DMS 273 treated with DMSO at 0.1 percent for 48 hours (cell line): ENCODE measurements at regions not wholly inside any gene's neighbourhood (a gene's known extent, or its start where the extent isn't known, plus 50 kb on each side); places are given as distances from the start of the nearest gene placed in this dataset.
"Not testable (repeated sequence)": the region's sequence is repeated elsewhere in the genome, so short reads cannot be mapped to it uniquely, and the experiment has no call there.

ENCODE experiments used
- DNase-seq: peaks from one replicate; lab custom pipeline; 2025; lab: John Stamatoyannopoulos, UW

DNA sequence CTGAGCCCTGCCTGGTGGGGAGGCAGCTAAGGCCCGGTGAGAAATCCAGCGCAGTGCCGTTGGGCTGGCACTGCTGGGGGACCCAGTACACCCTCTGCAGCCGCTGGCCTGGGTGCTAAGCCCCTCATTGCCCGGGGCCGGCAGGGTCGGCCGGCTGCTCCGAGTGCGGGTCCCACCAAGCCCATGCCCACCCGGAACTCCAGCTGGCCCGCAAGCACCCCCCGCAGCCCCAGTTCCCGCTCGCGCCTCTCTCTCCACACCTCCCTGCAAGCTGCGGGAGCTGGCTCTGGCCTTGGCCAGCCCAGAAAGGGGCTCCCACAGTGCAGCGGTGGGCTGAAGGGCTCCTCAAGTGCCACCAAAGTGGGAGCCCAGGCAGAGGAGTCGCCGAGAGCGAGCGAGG, 225.1 kb upstream of the ANKH start:
- not testable (repeated sequence) for DNase-seq

GRCh38 chr5:15092801-15093200, 221.2 kb upstream of the ANKH start:
- no peak for DNase-seq

- DNase-seq: no peak
Observed at GRCh38 chr5:15085671-15086070, 214.1 kb upstream of the ANKH start.

DNA sequence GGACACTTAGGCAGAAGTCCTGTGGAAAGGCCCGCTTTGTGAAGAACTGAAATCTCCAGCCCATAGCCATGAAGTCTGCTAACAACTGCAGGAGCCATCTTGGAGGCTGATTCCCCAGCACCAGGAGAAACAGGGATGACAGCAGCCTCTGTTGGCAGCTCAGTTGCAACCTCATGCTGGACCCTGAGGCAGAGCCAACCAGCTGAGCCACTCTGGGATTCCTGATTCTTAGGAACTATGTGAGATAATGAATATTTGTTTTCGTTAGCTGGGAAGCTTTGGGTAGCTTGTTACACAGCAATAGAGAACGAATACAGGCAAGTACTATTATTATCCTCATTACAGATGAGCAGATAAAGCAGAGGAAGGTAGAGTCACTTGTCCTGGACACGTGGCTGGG, 210.5 kb upstream of the ANKH start:
- DNase-seq: no peak

DNA sequence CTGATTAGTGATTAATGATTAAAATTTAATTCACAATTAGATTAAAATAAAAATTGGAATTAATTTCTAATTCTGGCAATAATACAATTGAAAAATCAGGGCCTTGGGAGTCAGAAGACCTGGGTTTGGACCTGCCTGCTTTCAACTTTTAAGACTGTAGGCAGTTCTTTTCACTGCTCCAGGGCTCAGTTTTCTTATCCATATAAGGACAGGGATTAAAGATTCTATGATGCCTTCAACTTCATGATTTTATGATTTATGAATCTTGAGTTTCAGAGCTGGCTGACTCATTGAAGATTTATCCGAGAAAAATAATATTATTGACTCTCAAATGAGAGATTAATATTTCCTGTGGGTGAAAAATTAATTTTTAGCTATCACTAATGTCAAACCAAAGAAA, 208.6 kb upstream of the ANKH start:
- no peak for DNase-seq

DNA sequence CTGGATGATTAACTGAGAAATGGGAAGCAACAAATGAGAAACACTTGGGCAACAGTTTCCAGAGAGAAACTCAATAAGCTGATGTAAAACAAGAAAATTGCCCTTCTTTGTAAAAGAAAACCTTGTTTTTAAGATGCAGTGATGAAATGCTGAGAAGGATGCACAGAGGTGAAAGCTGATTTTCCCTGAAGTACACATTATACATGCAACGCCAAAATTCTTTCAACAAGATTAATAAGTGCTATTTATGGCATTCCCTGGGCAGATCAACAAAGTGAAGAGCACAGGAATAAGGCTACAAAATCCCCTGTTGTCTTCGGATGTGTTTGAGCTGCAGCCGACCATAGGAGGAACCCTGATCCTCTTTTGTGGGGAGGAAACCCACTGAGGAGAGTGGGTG, 208.0 kb upstream of the ANKH start:
- DNase-seq: no peak

DNA sequence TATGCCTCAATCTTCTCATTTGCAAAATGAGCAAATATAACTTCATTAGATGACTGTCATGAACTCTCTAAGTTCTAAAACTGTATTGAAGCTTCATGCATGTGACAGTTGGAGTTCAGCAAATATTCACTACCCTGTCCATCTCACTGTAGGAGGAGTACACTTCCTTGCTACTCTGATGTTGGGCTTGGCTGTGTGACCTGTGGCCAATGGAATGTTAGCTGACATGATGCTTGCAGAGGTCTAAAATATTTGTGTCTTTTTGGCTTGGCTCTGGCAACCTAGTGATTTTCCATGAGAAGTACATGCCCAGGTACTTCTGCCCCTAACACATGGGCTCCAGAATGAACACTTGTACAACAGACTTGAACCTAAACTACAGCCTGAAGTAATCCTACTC, 203.1 kb upstream of the ANKH start:
- no peak for DNase-seq

DNA sequence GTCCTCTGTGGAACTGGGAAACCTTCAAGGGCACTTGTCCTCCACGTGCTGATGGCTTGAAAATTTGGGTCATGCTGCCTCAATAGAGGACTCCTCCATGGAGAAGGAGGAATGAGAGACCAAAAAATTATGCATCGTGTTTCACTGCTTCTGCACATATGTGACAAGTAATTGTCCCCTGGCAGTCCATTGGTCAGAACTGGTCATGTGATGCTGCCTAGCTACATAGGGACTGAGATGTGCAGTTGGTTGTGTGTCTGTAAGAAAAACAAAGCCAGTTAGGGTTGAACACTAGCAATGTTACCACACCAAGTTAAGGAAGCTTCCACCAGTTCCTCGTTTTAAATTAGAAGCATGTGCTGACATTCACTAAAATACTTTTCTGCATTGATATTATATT, 201.9 kb upstream of the ANKH start:
- DNase-seq: no peak

DNA sequence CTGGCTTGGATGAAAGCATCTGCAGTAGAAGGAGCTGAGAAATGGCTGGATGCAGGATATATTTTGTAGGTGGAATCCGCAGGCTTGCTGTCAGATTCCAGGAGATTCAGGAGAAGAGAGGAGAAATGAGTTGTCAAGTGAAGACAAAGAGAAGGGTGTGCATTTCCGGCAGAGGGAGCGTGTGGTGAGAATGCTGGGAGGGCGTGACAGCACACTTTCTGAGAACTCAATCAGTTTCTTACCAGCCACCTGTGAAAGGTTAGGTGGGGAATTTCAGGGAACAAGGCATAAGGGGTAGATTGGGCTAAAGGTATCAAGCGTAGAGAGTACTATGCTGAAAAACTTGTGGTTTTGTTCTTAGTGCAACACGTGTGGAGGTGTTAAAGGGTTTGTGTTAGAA, 199.3 kb upstream of the ANKH start:
- no peak for DNase-seq

- no peak for DNase-seq
Observed at GRCh38 chr5:15069407-15069905, 197.9 kb upstream of the ANKH start.

DNA sequence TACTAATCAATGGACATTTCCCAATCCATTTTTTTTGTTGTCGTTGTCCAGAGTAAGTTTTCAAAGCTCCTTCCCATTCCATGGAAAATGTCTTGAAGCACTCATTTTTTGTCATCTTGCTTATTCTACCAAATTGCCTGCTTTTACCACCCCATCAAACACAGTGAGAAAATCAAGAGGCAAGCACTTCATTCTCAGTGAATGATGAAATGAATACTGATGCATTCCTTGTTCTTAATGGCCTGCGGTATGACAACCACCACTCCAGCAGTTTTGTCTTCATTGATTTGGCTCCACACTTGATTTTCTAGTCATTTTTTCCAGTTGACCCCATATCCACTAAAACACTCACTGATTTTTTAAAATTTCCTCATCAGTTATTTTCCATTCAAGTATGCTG, 193.5 kb upstream of the ANKH start:
- DNase-seq: no peak

- no peak for DNase-seq
Observed at GRCh38 chr5:15064396-15064795, 192.8 kb upstream of the ANKH start.

DNA sequence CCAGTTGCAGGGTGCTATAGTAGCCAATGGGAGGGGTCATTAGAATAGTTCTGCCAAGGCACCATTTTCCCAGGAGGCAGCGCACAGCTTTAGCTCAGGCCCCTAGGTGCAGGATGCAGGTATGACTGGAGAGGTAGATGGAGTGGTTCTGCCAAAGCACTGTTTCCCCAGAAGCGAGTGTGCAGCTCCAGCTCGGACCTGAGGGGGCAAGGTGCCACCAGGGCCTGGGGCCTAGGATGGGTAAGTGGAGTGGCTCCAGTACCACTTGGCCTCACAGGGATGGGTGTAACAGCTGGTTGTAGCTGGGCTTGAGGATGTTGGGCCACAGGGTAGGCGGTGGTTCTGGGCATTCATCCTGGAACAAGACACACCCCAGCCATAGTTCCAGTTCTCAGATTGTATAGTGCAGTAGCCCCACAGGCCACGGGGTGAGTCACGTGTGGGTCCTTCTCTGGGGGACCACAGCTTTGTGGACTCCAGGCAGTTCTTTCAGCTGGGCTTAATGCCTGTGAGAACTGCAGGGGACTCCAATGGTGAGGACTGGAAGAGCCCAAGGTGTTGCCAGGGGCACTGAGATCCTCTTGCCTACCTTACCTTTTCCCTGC, 185.5 kb upstream of the ANKH start:
- DNase-seq: no peak

DNA sequence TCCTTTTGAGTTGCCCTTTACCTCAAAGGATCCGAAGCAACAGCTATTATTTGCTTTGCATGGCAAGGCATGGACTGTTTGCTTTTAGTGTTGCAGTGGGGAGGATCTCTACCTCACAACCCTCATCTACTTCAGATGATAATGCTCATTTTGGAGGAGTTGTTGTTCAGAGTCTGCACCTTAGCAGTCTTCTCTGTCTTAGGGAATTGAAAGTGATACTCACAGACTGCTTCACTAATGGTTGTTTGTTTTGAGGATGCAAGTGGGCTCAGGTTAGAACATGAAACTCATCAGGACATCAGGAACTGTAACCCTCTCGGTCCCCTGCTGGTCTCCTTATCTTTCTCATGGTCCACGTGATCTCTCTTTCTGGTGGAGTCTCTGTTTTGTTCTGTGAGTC, 172.9 kb upstream of the ANKH start:
- DNase-seq: no peak

DNA sequence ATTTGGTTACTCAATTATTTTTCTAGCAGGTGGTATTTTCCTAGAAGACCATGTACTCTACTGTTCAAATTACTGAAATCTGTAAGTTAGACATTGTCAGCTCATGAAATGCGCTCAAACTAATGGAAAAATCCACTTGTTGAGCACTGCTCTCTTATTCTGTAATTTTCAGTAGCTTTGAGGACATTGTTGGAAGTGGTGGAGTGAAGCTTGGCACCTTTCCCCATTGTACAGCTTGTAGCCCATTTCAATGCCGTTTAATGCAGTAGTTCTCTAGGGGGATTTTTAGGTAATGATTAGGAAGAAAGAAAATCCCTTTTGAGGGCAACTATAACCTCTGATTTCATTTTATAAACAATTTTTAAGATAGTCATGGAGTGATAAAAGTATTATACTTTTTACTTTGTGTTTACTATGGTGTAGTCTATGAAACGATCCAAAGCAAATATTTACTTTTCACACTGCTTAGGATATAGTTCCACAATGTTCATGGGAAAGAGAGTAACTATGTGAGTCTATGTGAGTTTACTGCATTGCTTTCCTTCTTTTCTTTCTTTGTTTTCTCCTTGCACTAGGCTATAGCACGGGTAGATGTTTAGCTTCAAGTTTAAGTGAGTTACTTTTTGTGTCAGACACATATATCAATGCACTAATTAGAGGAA, 165.8 kb upstream of the ANKH start:
- DNase-seq: no peak

DNA sequence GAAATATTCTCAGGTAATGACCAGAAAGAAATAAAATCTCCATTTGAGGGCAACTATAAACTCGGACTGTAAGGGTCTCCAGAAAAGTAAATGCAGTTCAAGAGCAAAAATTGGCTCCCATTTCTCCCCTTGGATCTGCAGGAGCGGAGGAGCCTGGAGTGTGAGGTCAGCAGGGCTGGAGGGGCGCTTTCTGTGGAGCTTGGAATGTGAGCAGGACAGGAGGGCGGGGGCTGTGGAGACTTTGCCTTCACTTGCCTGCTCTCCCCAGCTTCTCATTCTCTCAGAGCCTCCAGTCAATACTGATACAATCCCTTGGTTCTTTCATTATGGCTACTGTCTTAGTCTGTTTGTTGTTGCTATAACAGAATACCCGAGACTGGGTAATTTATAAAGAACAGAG, 162.8 kb upstream of the ANKH start:
- no peak for DNase-seq

GRCh38 chr5:15031180-15031579, 159.6 kb upstream of the ANKH start:
- DNase-seq: no peak

DNA sequence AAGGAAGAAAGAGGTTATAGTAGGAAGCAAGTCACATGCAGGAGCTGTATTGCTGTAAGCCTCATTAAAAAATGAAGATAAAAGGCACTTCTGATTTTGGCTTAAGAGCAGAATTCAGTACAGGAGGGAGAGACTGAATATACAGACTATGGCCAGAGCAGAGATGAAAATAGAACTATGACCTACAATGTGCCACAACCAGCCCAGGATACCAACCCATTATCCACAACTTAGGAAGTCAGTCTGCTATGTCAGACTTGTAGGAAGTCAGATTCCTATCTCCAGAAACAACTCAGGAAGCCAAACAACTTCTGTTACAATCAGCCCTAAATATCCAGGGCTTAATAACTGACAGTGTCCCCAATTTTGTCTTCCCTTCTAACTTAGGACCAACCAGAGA, 156.2 kb upstream of the ANKH start:
- DNase-seq: no peak

DNA sequence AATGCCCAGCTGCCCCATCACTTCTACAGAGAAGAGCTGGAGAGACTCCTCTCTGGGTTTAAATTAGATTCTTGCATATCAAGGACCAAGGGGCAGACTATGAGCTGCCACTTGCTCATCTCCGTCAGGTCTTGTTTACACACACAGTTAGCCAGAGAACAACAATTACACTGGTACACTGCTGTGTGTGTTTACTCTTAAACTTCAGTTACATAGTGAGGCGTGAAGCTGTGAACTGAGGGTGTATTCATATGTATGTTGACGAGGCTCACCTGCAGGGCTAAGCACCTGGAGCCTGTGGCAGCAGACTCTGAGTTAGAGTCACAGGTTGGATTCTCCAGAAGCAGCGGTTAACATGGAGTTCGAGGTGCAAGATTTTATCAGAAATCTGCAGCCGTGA, 155.4 kb upstream of the ANKH start:
- DNase-seq: no peak

GRCh38 chr5:15026011-15026893, 154.7 kb upstream of the ANKH start:
- no peak for DNase-seq

DNA sequence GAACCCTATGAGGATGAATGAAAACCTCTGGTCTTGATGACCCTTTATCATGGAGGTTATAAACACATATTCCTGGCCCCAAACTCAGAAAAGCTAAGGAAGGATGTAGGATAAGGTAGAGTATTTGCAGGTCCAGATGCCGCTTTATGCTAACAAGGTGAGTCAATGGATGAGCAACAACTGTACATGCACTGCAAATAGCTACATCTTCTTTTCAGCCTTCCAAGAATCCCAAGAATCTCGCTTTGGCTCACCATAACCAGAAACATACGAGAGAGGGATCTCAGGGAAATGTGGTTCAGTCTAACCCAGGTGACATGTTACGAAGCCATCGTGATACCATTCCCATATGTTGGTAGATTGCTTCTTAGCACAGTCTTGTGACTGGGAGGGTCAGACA, 152.3 kb upstream of the ANKH start:
- no peak for DNase-seq

DNA sequence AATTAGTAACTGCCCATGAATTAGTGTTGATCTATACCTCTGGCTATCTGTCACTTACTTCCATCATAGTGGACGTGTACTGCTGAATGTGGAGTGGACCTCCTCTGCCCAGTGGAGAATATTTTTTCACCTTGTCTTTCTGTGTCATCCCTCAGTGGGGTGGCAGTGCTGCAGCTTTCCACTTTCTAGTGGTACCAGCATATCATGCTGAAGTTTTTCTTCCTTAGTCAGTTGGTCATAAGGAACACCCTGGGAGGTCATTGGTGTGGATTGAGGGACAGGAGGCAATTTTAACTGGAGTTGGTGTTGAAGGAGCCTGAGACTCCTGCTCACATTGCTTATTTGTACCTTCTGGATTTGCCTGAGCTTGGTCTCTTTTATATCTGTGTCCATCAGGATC, 151.7 kb upstream of the ANKH start:
- no peak for DNase-seq
